ENCODE measurements at regions not wholly inside any gene's neighbourhood (a gene's known extent, or its start where the extent isn't known, plus 50 kb on each side); places are given as distances from the start of the nearest gene placed in this dataset.

- H2BK15ac ChIP-seq (ENCODE audit: low read length), result no peak overlapping the region
Measured at GRCh38 chr2:235227590-235227989, 266.3 kb upstream of the AGAP1 start.

More at GRCh38 chr2:235227590-235227989, 266.3 kb upstream of the AGAP1 start:
- no peaks in the 10 kb centered on the region for H3K4me1 ChIP-seq (replicated peaks in 1 of 4; ENCODE audit: control insufficient read depth in 3 of 4, insufficient read depth in 4 of 4, low read length in 3 of 4)
- no peak overlapping the region for H3K14ac ChIP-seq (ENCODE audit: insufficient read length)
- no peak overlapping the region for H4K8ac ChIP-seq (ENCODE audit: extremely low read depth, insufficient read depth, low read length)
- H3K4ac ChIP-seq (replicated peaks; ENCODE audit: insufficient read length, low read depth, low read length), result no peak overlapping the region
- H4K20me1 ChIP-seq (replicated peaks in 1 of 2; ENCODE audit: control insufficient read depth in 1 of 2, insufficient read depth in 2 of 2, low read length in 2 of 2), result no peaks in the 10 kb centered on the region
- H3K27ac ChIP-seq (ENCODE audit: low read depth, low read length), result no peak overlapping the region
- no peaks in the 10 kb centered on the region for H3K36me3 ChIP-seq (ENCODE audit: control insufficient read depth in 2 of 4, insufficient read depth in 4 of 4, low read length in 3 of 4)
- no peak overlapping the region for H3K4me2 ChIP-seq (ENCODE audit: insufficient read depth in 1 of 2, low read depth in 2 of 2, low read length in 2 of 2)
- DNase-seq (ENCODE audit: low read depth in 1 of 2, low spot score in 2 of 2), result no peak
- POLR2A ChIA-PET (ENCODE audit: partially characterized antibody), result no interaction called here
- CTCF ChIA-PET (ENCODE audit: partially characterized antibody), result interaction anchor here (0.6 to 1.6 kb wide), 4 partner anchors 10 to 632 kb away, joined by 4 to 5 read pairs (median 4); no protein-coding TSS in a partner anchor
- no peak overlapping the region for H2BK12ac ChIP-seq (ENCODE audit: low read depth, low read length)
- no peak overlapping the region for H2BK20ac ChIP-seq (ENCODE audit: low read length)
- no peaks in the 10 kb centered on the region for H3K27me3 ChIP-seq (replicated peaks in 1 of 4; ENCODE audit: control insufficient read depth in 3 of 4, extremely low read depth in 1 of 4, insufficient read depth in 3 of 4, low read length in 3 of 4)
- no peaks in the 10 kb centered on the region for H3K79me2 ChIP-seq (ENCODE audit: control insufficient read depth in 1 of 2, insufficient read depth in 2 of 2, low read length in 2 of 2)
- H3K9ac ChIP-seq (replicated peaks in 1 of 4; ENCODE audit: extremely low read depth in 1 of 4, low read depth in 3 of 4, low read length in 3 of 4), result no peak overlapping the region
- H3K4me3 ChIP-seq (ENCODE audit: extremely low read depth in 1 of 4, insufficient read depth in 2 of 4, low read depth in 3 of 4, low read length in 4 of 4), result no peak overlapping the region
- H2AK5ac ChIP-seq (ENCODE audit: low read depth, low read length), result no peak overlapping the region
- H3K18ac ChIP-seq (ENCODE audit: extremely low read depth, low read length), result no peak overlapping the region
- no peak for FAIRE-seq
- no peak overlapping the region for H2BK5ac ChIP-seq (ENCODE audit: low read depth, low read length)
- no peaks in the 10 kb centered on the region for H3K9me3 ChIP-seq (ENCODE audit: insufficient read depth in 2 of 2, low read depth in 1 of 2, low read length in 1 of 2)
- no peak overlapping the region for H3K56ac ChIP-seq (replicated peaks; ENCODE audit: insufficient read length, low read depth, low read length)
- no peak overlapping the region for H2BK120ac ChIP-seq (replicated peaks; ENCODE audit: low read depth, low read length)
- 87% methylated on average over 1 of the region's 1 CpG; no CpG with 5 or more reads in 1 of the 2 experiments for WGBS, 2 experiments (ENCODE audit: extremely low coverage in 1 of 2, insufficient coverage in 1 of 2, insufficient read length in 1 of 2, insufficient replicate concordance in 2 of 2, low coverage in 1 of 2, low lambda C conversion rate in 2 of 2, missing lambda C conversion rate in 1 of 2)
- TF ChIP-seq POLR2AphosphoS5 (IDR thresholded peaks at IDR 0.05; ENCODE audit: low read depth, low read length), result no peak
- TF ChIP-seq POU5F1 (IDR thresholded peaks at IDR 0.05; ENCODE audit: low read depth, low read length), result no peak
- TF ChIP-seq SAP30 (IDR thresholded peaks at IDR 0.05; ENCODE audit: insufficient read depth, insufficient replicate concordance, low read length), result no peak
- no peak for TF ChIP-seq SP2 (IDR thresholded peaks at IDR 0.05; ENCODE audit: low read length)
- TF ChIP-seq JUND (IDR thresholded peaks at IDR 0.05; ENCODE audit: low read length), result no peak
- TF ChIP-seq E2F6 (IDR thresholded peaks at IDR 0.05), result no peak
- no peak for TF ChIP-seq SUZ12 (IDR thresholded peaks at IDR 0.05; ENCODE audit: low read length)
- TF ChIP-seq RFX5 (IDR thresholded peaks at IDR 0.05; ENCODE audit: borderline replicate concordance, low read depth, low read length), result no peak
- no peak for TF ChIP-seq GTF2F1 (IDR thresholded peaks at IDR 0.05; ENCODE audit: borderline replicate concordance, low read depth, low read length)
- no peak for TF ChIP-seq SP4 (IDR thresholded peaks at IDR 0.05; ENCODE audit: low read length)
- TF ChIP-seq CBX5 (IDR thresholded peaks at IDR 0.05; ENCODE audit: low read depth, low read length), result no peak
- no peak for TF ChIP-seq ASH2L (IDR thresholded peaks at IDR 0.05; ENCODE audit: low read length)
- TF ChIP-seq EP300 (IDR thresholded peaks at IDR 0.05; ENCODE audit: borderline replicate concordance in 1 of 2, low read depth in 2 of 2, low read length in 2 of 2), result no peak
- TF ChIP-seq TBP (IDR thresholded peaks at IDR 0.05; ENCODE audit: low read depth, low read length), result no peak
- no peak for TF ChIP-seq SIRT6 (IDR thresholded peaks at IDR 0.05; ENCODE audit: low read length)
- no peak for TF ChIP-seq EZH2 (IDR thresholded peaks at IDR 0.05; ENCODE audit: low read depth, low read length, severe bottlenecking)
- no peaks in the 10 kb centered on the region for H3K23me2 ChIP-seq (ENCODE audit: low read depth, low read length)
- H3K79me1 ChIP-seq (ENCODE audit: low read depth, low read length), result no peaks in the 10 kb centered on the region
- no peak overlapping the region for H2AFZ ChIP-seq (ENCODE audit: low read length)
- H4K5ac ChIP-seq (ENCODE audit: insufficient read length, low read depth, low read length), result no peak overlapping the region
- no peak overlapping the region for H4K91ac ChIP-seq (replicated peaks; ENCODE audit: insufficient read length, low read length)
- no peak overlapping the region for H3K23ac ChIP-seq (ENCODE audit: insufficient read length)
